ENCODE measurements at regions not wholly inside any gene's neighbourhood (a gene's known extent, or its start where the extent isn't known, plus 50 kb on each side); places are given as distances from the start of the nearest gene placed in this dataset.

DNA sequence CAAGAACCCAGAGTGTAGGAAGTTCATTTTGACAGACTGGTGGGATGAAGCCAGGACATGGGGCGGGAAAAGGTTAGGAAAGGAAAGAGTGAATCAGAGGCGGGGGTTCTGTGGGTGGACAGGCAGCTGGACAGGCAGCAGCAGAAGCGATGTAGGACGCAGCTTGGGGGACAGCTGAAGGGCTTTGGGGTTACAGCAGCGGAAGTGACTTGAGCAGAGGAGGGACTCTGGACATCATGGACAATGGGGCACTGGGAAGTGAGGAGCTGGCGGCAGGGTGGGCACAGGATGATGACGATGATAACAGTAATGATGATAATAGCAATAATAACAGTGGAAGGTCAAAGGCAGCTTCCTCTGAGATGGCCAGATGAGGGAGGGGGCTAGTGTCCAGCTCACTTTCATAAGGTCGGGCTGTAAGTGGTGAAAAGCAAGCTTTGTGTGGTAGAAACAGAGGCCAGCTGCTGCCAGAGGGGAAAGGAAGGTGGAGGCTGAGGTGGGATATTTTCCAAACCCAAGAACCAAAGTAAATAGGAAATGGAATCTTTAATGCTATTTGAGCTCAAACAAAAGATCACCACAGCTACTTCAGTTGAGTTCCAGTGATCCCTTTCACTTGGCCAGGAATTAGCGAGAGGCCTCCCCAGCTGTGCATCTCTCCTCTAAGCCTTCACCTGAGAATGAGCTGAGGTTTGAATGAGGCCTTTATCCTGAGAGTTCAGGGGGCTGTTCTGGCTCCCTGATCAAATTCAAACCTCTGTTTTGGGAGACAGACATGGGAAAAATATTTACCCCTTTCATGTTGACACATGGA is 433.5 kb downstream of the DHX35 start:
- DNase-seq (ENCODE audit: low spot score): no peak
- Histone ChIP-seq H3K4me1 (ENCODE audit: insufficient read depth) (no peaks in the 10 kb centered on the region), H2AFZ (no peak overlapping the region), H3K9me2 (replicated peaks; ENCODE audit: insufficient read depth) (no peaks in the 10 kb centered on the region), H3K4me2 (no peak overlapping the region), H3K36me3 (replicated peaks; ENCODE audit: insufficient read depth, low read depth) (no peaks in the 10 kb centered on the region), H3K4me3 (no peak overlapping the region), H3K79me2 (no peaks in the 10 kb centered on the region), H3K27me3 (no peaks in the 10 kb centered on the region), H4K20me1 (ENCODE audit: insufficient read depth, poor library complexity, severe bottlenecking) (no peaks in the 10 kb centered on the region), H3K9me3 (ENCODE audit: low read depth) (no peaks in the 10 kb centered on the region), H3K27ac (no peak overlapping the region)
- TF ChIP-seq, protein P1, sequence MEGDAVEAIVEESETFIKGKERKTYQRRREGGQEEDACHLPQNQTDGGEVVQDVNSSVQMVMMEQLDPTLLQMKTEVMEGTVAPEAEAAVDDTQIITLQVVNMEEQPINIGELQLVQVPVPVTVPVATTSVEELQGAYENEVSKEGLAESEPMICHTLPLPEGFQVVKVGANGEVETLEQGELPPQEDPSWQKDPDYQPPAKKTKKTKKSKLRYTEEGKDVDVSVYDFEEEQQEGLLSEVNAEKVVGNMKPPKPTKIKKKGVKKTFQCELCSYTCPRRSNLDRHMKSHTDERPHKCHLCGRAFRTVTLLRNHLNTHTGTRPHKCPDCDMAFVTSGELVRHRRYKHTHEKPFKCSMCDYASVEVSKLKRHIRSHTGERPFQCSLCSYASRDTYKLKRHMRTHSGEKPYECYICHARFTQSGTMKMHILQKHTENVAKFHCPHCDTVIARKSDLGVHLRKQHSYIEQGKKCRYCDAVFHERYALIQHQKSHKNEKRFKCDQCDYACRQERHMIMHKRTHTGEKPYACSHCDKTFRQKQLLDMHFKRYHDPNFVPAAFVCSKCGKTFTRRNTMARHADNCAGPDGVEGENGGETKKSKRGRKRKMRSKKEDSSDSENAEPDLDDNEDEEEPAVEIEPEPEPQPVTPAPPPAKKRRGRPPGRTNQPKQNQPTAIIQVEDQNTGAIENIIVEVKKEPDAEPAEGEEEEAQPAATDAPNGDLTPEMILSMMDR (IDR thresholded peaks at IDR 0.05; ENCODE audit: poor library complexity): no peak
- TF ChIP-seq EZH2phosphoT487 (IDR thresholded peaks at IDR 0.05; ENCODE audit: low read depth, severe bottlenecking, unreplicated experiment) (no peak), EZH2 (IDR thresholded peaks at IDR 0.05; ENCODE audit: borderline replicate concordance) (no peak)
- WGBS (ENCODE audit: low lambda C conversion rate, missing lambda C conversion rate): 93% methylated on average over 9 of the region's 9 CpGs

DNA sequence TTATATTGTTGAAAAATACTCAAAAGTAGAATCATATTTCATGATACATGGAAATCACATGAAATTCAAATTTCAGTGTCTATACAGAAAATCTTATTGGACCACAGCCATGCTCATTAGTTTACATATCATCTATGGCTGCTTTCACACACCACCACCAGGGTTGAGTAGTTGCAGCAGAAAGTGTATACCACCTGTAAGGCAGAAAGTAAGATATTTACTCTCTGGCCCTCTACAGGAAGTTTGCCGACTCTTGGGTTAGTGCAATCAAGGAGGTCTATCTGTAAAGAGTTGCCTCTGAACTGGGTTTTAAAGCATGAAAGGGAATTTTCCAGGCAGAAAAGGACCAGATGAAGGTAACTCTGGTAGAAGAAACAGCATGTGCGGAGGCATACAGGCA is 432.3 kb downstream of the DHX35 start:
- Histone ChIP-seq H3K27ac (no peak overlapping the region), H3K4me2 (no peak overlapping the region), H3K9me2 (replicated peaks; ENCODE audit: insufficient read depth) (no peaks in the 10 kb centered on the region), H4K20me1 (ENCODE audit: insufficient read depth, poor library complexity, severe bottlenecking) (no peaks in the 10 kb centered on the region), H3K4me3 (no peak overlapping the region), H3K79me2 (no peaks in the 10 kb centered on the region), H3K4me1 (ENCODE audit: insufficient read depth) (no peaks in the 10 kb centered on the region), H2AFZ (no peak overlapping the region), H3K27me3 (no peaks in the 10 kb centered on the region), H3K36me3 (replicated peaks; ENCODE audit: insufficient read depth, low read depth) (no peaks in the 10 kb centered on the region), H3K9me3 (ENCODE audit: low read depth) (no peaks in the 10 kb centered on the region)
- DNase-seq (ENCODE audit: low spot score): no peak
- TF ChIP-seq EZH2phosphoT487 (IDR thresholded peaks at IDR 0.05; ENCODE audit: low read depth, severe bottlenecking, unreplicated experiment) (no peak), EZH2 (IDR thresholded peaks at IDR 0.05; ENCODE audit: borderline replicate concordance) (no peak)
- 88% methylated on average over 2 of the region's 2 CpGs for WGBS (ENCODE audit: low lambda C conversion rate, missing lambda C conversion rate)

DNA sequence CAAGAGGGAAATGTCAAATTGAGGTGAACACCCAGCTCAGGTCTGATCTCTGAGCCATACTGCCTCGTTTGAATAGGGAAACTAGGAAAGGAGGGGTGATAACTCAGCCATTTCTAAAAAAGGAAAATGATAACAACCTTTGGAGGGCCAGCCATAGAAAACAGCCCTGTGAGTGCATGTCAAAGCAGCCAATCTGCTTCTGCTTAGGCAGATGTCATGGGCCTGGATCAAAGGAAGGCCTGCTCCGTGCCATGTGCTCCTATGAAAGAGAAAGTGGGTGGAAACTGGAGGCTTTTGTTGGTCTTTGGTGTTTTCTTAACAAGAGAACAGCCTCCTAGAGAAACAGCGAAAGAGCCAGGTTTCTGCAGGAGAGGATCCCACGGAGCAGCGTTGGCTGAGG is 428.0 kb downstream of the DHX35 start:
- Histone ChIP-seq H3K79me2 (no peaks in the 10 kb centered on the region), H3K4me1 (ENCODE audit: insufficient read depth) (no peaks in the 10 kb centered on the region), H3K27ac (no peak overlapping the region), H3K36me3 (replicated peaks; ENCODE audit: insufficient read depth, low read depth) (no peaks in the 10 kb centered on the region), H3K4me3 (no peak overlapping the region), H3K27me3 (no peaks in the 10 kb centered on the region), H3K4me2 (no peak overlapping the region), H2AFZ (no peak overlapping the region), H3K9me3 (ENCODE audit: low read depth) (no peaks in the 10 kb centered on the region), H4K20me1 (ENCODE audit: insufficient read depth, poor library complexity, severe bottlenecking) (no peaks in the 10 kb centered on the region), H3K9me2 (replicated peaks; ENCODE audit: insufficient read depth) (no peaks in the 10 kb centered on the region)
- TF ChIP-seq EZH2 (IDR thresholded peaks at IDR 0.05; ENCODE audit: borderline replicate concordance): no peak
- no peak for TF ChIP-seq EZH2phosphoT487 (IDR thresholded peaks at IDR 0.05; ENCODE audit: low read depth, severe bottlenecking, unreplicated experiment)
- TF ChIP-seq, protein P1 (IDR thresholded peaks at IDR 0.05; ENCODE audit: poor library complexity): no peak
- WGBS (ENCODE audit: low lambda C conversion rate, missing lambda C conversion rate): 77% methylated on average over 5 of the region's 5 CpGs
- DNase-seq (ENCODE audit: low spot score): no peak

DNA sequence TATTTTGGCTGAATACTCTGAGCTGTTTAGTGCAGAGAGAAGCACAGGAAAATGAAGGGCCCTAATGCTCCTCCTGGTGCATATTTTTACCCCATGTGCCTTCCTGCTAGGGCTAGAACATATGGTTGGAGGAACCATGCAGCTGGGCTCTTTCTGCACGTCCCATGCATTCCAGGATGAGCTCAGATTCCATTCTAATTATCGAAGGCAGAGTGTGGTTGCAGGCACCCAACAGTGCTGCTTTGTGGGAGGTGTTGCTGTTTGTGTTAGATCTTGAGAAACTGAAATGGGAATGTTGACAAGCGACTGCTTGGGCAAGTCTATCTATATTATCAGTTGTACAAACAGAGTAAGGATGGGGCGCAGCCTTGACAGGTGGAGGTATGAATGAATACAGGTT is 419.5 kb downstream of the DHX35 start:
- no peaks in the 10 kb centered on the region for H3K27me3 ChIP-seq
- H3K4me3 ChIP-seq: no peak overlapping the region
- no peak overlapping the region for H2AFZ ChIP-seq
- H3K4me1 ChIP-seq (ENCODE audit: insufficient read depth): no peaks in the 10 kb centered on the region
- no peak for DNase-seq (ENCODE audit: low spot score)
- H3K9me3 ChIP-seq (ENCODE audit: low read depth): no peaks in the 10 kb centered on the region
- H4K20me1 ChIP-seq (ENCODE audit: insufficient read depth, poor library complexity, severe bottlenecking): no peaks in the 10 kb centered on the region
- H3K9me2 ChIP-seq (replicated peaks; ENCODE audit: insufficient read depth): no peaks in the 10 kb centered on the region
- TF ChIP-seq EZH2phosphoT487 (IDR thresholded peaks at IDR 0.05; ENCODE audit: low read depth, severe bottlenecking, unreplicated experiment) (no peak), EZH2 (IDR thresholded peaks at IDR 0.05; ENCODE audit: borderline replicate concordance) (no peak)
- TF ChIP-seq, protein P1 (IDR thresholded peaks at IDR 0.05; ENCODE audit: poor library complexity): no peak
- H3K36me3 ChIP-seq (replicated peaks; ENCODE audit: insufficient read depth, low read depth): no peaks in the 10 kb centered on the region
- 57% methylated on average over 4 of the region's 4 CpGs for WGBS (ENCODE audit: low lambda C conversion rate, missing lambda C conversion rate)
- H3K27ac ChIP-seq: no peak overlapping the region
- H3K4me2 ChIP-seq: no peak overlapping the region
- H3K79me2 ChIP-seq: no peaks in the 10 kb centered on the region
